ENCODE measurements at regions not wholly inside any gene's neighbourhood (a gene's known extent, or its start where the extent isn't known, plus 50 kb on each side); places are given as distances from the start of the nearest gene placed in this dataset.
"Not testable (repeated sequence)": the region's sequence is repeated elsewhere in the genome, so short reads cannot be mapped to it uniquely, and the experiment has no call there.

DNA sequence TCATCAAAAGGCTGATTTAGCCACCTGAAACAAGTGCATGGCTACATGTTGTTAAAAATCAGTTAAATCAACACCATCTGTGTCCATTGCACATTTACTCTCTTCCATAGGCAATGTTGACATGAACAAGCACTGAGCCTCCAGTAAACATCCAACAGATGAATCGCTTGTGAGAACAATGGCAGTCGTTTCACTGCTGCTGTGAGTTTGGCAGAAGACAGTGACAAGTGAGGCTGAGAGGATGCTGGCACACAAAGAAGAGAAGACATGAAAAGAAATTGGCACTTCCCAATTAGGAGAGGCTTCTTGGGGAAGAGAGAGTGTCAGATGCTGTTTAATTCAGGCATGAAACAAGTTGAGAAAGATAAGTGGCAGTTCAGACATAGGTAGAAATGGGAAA, 227.4 kb upstream of the STT3B start:
- Histone ChIP-seq H3K9ac (ENCODE audit: low read depth, low read length) (no peak overlapping the region), H3K27ac (ENCODE audit: low read length) (no peak overlapping the region), H3K4me1 (ENCODE audit: insufficient read depth, low read length) (no peaks in the 10 kb centered on the region), H3K4me3 (ENCODE audit: low read length) (no peak overlapping the region), H3K27me3 (ENCODE audit: insufficient read depth, low read length) (no peaks in the 10 kb centered on the region), H3K9me3 (ENCODE audit: insufficient read depth, low read depth, low read length) (no peaks in the 10 kb centered on the region), H3K36me3 (ENCODE audit: insufficient read depth, low read depth, low read length) (no peaks in the 10 kb centered on the region)

- no peak overlapping the region for H3K4me3 ChIP-seq (ENCODE audit: low read length)
- no peak overlapping the region for H3K9ac ChIP-seq (ENCODE audit: low read depth, low read length)
- no peaks in the 10 kb centered on the region for H3K36me3 ChIP-seq (ENCODE audit: insufficient read depth, low read depth, low read length)
- H3K27ac ChIP-seq (ENCODE audit: low read length), result no peak overlapping the region
- H3K4me1 ChIP-seq (ENCODE audit: insufficient read depth, low read length), result no peaks in the 10 kb centered on the region
- H3K9me3 ChIP-seq (ENCODE audit: insufficient read depth, low read depth, low read length), result no peaks in the 10 kb centered on the region
- no peaks in the 10 kb centered on the region for H3K27me3 ChIP-seq (ENCODE audit: insufficient read depth, low read length)
These were observed 225.5 kb upstream of the STT3B start for GRCh38 chr3:31307131-31307785.

GRCh38 chr3:31311559-31311958, 221.2 kb upstream of the STT3B start:
- Histone ChIP-seq H3K27me3 (ENCODE audit: insufficient read depth, low read length) (no peaks in the 10 kb centered on the region), H3K9me3 (ENCODE audit: insufficient read depth, low read depth, low read length) (peaks cover 11% of the 10 kb centered on the region), H3K4me3 (ENCODE audit: low read length) (no peak overlapping the region), H3K9ac (ENCODE audit: low read depth, low read length) (no peak overlapping the region), H3K27ac (ENCODE audit: low read length) (no peak overlapping the region), H3K4me1 (ENCODE audit: insufficient read depth, low read length) (no peaks in the 10 kb centered on the region), H3K36me3 (ENCODE audit: insufficient read depth, low read depth, low read length) (no peaks in the 10 kb centered on the region)

GRCh38 chr3:31312400-31312799, 220.3 kb upstream of the STT3B start:
- no peaks in the 10 kb centered on the region for H3K27me3 ChIP-seq (ENCODE audit: insufficient read depth, low read length)
- H3K27ac ChIP-seq (ENCODE audit: low read length), result no peak overlapping the region
- H3K36me3 ChIP-seq (ENCODE audit: insufficient read depth, low read depth, low read length), result no peaks in the 10 kb centered on the region
- H3K9ac ChIP-seq (ENCODE audit: low read depth, low read length), result no peak overlapping the region
- H3K9me3 ChIP-seq (ENCODE audit: insufficient read depth, low read depth, low read length), result peaks cover 11% of the 10 kb centered on the region
- no peak overlapping the region for H3K4me3 ChIP-seq (ENCODE audit: low read length)
- H3K4me1 ChIP-seq (ENCODE audit: insufficient read depth, low read length), result no peaks in the 10 kb centered on the region

GRCh38 chr3:31314258-31314657, 218.5 kb upstream of the STT3B start:
- Histone ChIP-seq H3K4me1 (ENCODE audit: insufficient read depth, low read length) (no peaks in the 10 kb centered on the region), H3K9me3 (ENCODE audit: insufficient read depth, low read depth, low read length) (peaks cover 11% of the 10 kb centered on the region), H3K36me3 (ENCODE audit: insufficient read depth, low read depth, low read length) (no peaks in the 10 kb centered on the region), H3K27me3 (ENCODE audit: insufficient read depth, low read length) (no peaks in the 10 kb centered on the region), H3K9ac (ENCODE audit: low read depth, low read length) (no peak overlapping the region), H3K4me3 (ENCODE audit: low read length) (no peak overlapping the region), H3K27ac (ENCODE audit: low read length) (no peak overlapping the region)

DNA sequence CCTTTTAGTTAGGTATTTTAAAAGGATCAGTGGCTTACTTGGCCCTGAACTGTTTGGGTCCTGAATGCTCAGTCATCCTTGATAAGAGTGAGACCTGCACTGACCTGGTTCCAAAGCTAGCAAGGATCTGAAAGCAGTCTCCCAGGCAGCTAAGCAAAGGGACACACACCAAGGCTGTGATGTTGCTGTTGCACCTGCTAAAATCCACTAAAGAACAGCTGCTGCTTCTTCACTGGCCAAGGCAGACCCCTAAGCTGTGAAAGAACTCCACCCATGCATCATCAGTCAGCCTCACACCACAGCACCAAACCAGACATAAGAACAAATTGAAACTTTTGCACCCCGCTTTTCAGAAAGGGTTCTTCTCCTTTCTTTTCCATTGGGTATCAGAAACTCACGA, 213.4 kb upstream of the STT3B start:
- H3K4me1 ChIP-seq (ENCODE audit: insufficient read depth, low read length), result no peaks in the 10 kb centered on the region
- H3K27me3 ChIP-seq (ENCODE audit: insufficient read depth, low read length), result no peaks in the 10 kb centered on the region
- no peak overlapping the region for H3K27ac ChIP-seq (ENCODE audit: low read length)
- H3K9me3 ChIP-seq (ENCODE audit: insufficient read depth, low read depth, low read length), result peaks cover 11% of the 10 kb centered on the region
- H3K4me3 ChIP-seq (ENCODE audit: low read length), result no peak overlapping the region
- no peak overlapping the region for H3K9ac ChIP-seq (ENCODE audit: low read depth, low read length)
- H3K36me3 ChIP-seq (ENCODE audit: insufficient read depth, low read depth, low read length), result no peaks in the 10 kb centered on the region

DNA sequence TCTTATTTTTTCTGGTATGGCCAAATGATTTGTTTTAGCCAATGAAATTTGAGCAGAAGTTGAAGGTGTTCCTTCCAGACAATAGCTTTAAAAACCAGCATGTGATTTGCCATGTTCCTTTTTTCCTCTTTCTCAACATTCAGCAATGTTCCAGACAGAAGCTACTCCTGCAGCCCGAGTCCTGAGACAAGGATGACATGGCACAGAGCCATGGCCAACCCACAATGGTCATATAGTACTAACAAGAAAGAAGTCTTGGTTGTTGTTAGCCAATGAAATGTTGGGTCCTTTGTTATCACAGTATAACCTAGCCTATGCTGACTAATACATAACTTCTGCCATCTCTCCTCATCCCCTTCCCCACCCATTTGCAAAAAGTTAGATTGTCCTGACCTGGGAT, 211.1 kb upstream of the STT3B start:
- no peaks in the 10 kb centered on the region for H3K4me1 ChIP-seq (ENCODE audit: insufficient read depth, low read length)
- H3K36me3 ChIP-seq (ENCODE audit: insufficient read depth, low read depth, low read length), result no peaks in the 10 kb centered on the region
- no peak overlapping the region for H3K4me3 ChIP-seq (ENCODE audit: low read length)
- no peaks in the 10 kb centered on the region for H3K27me3 ChIP-seq (ENCODE audit: insufficient read depth, low read length)
- no peak overlapping the region for H3K9ac ChIP-seq (ENCODE audit: low read depth, low read length)
- H3K9me3 ChIP-seq (ENCODE audit: insufficient read depth, low read depth, low read length), result no peaks in the 10 kb centered on the region
- H3K27ac ChIP-seq (ENCODE audit: low read length), result no peak overlapping the region

DNA sequence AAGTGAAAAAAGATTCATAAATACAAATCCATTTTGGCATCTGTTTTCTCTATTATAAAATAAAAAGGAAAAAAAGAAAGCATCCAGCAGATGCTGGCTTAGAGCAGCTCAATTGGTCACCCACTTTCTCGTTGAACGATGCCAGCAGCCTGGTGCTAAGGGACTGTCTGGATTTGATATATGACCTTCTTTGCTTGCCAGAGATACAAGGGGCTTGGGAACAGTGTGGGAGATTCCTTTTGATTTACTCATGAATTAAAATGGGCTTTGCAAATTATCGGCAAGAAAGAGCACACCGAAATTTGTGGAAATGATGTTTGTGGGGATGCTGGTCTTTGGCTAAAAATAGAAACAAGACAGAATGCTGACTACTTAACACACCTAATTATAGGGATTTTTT, 210.3 kb upstream of the STT3B start:
- H3K4me3 ChIP-seq (ENCODE audit: low read length), result no peak overlapping the region
- H3K27ac ChIP-seq (ENCODE audit: low read length), result no peak overlapping the region
- peaks cover 7% of the 10 kb centered on the region for H3K9me3 ChIP-seq (ENCODE audit: insufficient read depth, low read depth, low read length)
- H3K4me1 ChIP-seq (ENCODE audit: insufficient read depth, low read length), result no peaks in the 10 kb centered on the region
- no peak overlapping the region for H3K9ac ChIP-seq (ENCODE audit: low read depth, low read length)
- H3K27me3 ChIP-seq (ENCODE audit: insufficient read depth, low read length), result no peaks in the 10 kb centered on the region
- no peaks in the 10 kb centered on the region for H3K36me3 ChIP-seq (ENCODE audit: insufficient read depth, low read depth, low read length)

GRCh38 chr3:31327826-31328357, 204.8 kb upstream of the STT3B start:
- H3K4me1 ChIP-seq (ENCODE audit: insufficient read depth, low read length); H3K27ac ChIP-seq (ENCODE audit: low read length); H3K27me3 ChIP-seq (ENCODE audit: insufficient read depth, low read length); H3K36me3 ChIP-seq (ENCODE audit: insufficient read depth, low read depth, low read length); H3K9ac ChIP-seq (ENCODE audit: low read depth, low read length); H3K9me3 ChIP-seq (ENCODE audit: insufficient read depth, low read depth, low read length); H3K4me3 ChIP-seq (ENCODE audit: low read length): not testable (repeated sequence)

DNA sequence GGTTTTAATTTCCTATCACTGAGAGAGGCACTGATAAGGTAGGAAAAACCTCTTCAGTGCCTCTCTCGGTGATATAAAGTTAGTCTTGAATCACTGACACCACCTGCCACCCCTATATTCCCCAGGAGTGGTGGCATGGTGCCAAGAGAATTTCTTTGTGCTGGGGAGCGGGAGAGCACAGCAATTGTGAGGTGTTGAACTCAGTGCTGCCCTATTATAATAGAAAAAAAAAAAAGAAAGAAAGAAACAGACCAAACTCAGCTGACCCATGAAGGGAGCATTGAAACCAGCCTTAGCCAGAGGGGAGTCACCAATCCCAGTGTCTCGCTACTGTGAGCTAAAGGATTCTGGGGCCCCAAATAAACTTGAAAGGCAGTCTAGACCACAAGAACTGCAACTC, 201.4 kb upstream of the STT3B start:
- Histone ChIP-seq H3K9me3 (ENCODE audit: insufficient read depth, low read depth, low read length) (peaks cover 7% of the 10 kb centered on the region), H3K9ac (ENCODE audit: low read depth, low read length) (no peak overlapping the region), H3K4me3 (ENCODE audit: low read length) (no peak overlapping the region), H3K36me3 (ENCODE audit: insufficient read depth, low read depth, low read length) (no peaks in the 10 kb centered on the region), H3K27ac (ENCODE audit: low read length) (no peak overlapping the region), H3K27me3 (ENCODE audit: insufficient read depth, low read length) (no peaks in the 10 kb centered on the region), H3K4me1 (ENCODE audit: insufficient read depth, low read length) (no peaks in the 10 kb centered on the region)

DNA sequence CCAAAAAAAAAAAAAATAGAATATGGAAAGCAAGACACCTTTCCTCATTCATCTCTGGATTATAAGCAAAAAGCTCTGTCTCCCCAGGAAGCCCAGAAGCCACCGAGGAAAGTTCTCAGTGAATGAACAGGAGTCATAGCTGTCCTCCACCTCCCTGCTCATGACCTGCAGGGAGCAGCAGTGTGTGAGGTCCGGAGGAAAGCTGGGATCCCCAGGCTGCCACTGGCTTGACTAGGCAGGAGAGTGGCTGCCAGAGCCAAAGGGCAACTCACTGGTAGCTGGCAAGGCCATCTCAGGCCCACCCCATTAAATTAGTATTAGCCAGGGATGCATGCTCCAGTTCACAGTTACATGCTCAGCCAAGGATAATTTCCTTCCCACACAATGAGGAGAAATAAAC, 191.6 kb upstream of the STT3B start:
- Histone ChIP-seq H3K9me3 (ENCODE audit: insufficient read depth, low read depth, low read length) (peaks cover 3% of the 10 kb centered on the region), H3K9ac (ENCODE audit: low read depth, low read length) (no peak overlapping the region), H3K27me3 (ENCODE audit: insufficient read depth, low read length) (no peaks in the 10 kb centered on the region), H3K4me3 (ENCODE audit: low read length) (no peak overlapping the region), H3K4me1 (ENCODE audit: insufficient read depth, low read length) (no peaks in the 10 kb centered on the region), H3K36me3 (ENCODE audit: insufficient read depth, low read depth, low read length) (no peaks in the 10 kb centered on the region), H3K27ac (ENCODE audit: low read length) (no peak overlapping the region)

DNA sequence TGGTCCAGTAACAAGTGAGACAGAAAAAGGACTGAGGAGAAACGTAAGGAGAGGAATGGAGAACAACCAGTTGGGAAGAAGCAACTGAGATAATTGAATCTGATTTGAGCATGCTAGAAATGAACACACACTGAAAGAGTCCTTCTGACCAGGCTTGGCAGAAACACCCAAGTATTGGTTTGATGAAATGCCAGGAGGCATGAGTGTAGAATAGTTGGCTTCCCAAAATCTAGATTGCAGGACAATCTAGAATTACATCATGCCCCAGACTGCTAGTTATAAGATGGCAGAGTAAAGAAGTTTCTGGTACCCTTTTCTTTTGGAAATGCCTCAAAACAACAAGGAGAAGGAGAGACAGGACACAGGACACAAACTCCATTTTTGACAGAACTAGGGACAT, 189.7 kb upstream of the STT3B start:
- no peaks in the 10 kb centered on the region for H3K4me1 ChIP-seq (ENCODE audit: insufficient read depth, low read length)
- peaks cover 3% of the 10 kb centered on the region for H3K9me3 ChIP-seq (ENCODE audit: insufficient read depth, low read depth, low read length)
- no peak overlapping the region for H3K27ac ChIP-seq (ENCODE audit: low read length)
- no peaks in the 10 kb centered on the region for H3K27me3 ChIP-seq (ENCODE audit: insufficient read depth, low read length)
- no peak overlapping the region for H3K9ac ChIP-seq (ENCODE audit: low read depth, low read length)
- H3K4me3 ChIP-seq (ENCODE audit: low read length), result no peak overlapping the region
- no peaks in the 10 kb centered on the region for H3K36me3 ChIP-seq (ENCODE audit: insufficient read depth, low read depth, low read length)

Measured in iPS-20b (cell line).